ENCODE measurements at regions not wholly inside any gene's neighbourhood (a gene's known extent, or its start where the extent isn't known, plus 50 kb on each side); places are given as distances from the start of the nearest gene placed in this dataset.

GRCh38 chr16:74046524-74046923 lies 250.1 kb upstream of the PSMD7 start:
- no peak overlapping the region for H3K4me3 ChIP-seq
- H3K4me1 ChIP-seq = no peaks in the 10 kb centered on the region
- TF ChIP-seq POLR2AphosphoS5 (IDR thresholded peaks at IDR 0.05) = no peak
- no peak for TF ChIP-seq POLR2A (IDR thresholded peaks at IDR 0.05)
- TF ChIP-seq, protein P1, sequence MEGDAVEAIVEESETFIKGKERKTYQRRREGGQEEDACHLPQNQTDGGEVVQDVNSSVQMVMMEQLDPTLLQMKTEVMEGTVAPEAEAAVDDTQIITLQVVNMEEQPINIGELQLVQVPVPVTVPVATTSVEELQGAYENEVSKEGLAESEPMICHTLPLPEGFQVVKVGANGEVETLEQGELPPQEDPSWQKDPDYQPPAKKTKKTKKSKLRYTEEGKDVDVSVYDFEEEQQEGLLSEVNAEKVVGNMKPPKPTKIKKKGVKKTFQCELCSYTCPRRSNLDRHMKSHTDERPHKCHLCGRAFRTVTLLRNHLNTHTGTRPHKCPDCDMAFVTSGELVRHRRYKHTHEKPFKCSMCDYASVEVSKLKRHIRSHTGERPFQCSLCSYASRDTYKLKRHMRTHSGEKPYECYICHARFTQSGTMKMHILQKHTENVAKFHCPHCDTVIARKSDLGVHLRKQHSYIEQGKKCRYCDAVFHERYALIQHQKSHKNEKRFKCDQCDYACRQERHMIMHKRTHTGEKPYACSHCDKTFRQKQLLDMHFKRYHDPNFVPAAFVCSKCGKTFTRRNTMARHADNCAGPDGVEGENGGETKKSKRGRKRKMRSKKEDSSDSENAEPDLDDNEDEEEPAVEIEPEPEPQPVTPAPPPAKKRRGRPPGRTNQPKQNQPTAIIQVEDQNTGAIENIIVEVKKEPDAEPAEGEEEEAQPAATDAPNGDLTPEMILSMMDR (IDR thresholded peaks at IDR 0.05 in 8 of 11, conservative IDR thresholded peaks at IDR 0.05 in 3 of 11) = no peak
- H3K27ac ChIP-seq = no peak overlapping the region
- H3K27me3 ChIP-seq (replicated peaks in 1 of 7) = no peaks in the 10 kb centered on the region
- WGBS, 5 donors = 81 to 92% (median 88%) methylated on average over 5 of the region's 5 CpGs
- intact Hi-C loops (cut with DNase I; ENCODE audit: low total_unique reads) = no loop called here
- no peaks in the 10 kb centered on the region for H3K36me3 ChIP-seq
- DNase-seq = no peak
- no peaks in the 10 kb centered on the region for H3K9me3 ChIP-seq

DNA sequence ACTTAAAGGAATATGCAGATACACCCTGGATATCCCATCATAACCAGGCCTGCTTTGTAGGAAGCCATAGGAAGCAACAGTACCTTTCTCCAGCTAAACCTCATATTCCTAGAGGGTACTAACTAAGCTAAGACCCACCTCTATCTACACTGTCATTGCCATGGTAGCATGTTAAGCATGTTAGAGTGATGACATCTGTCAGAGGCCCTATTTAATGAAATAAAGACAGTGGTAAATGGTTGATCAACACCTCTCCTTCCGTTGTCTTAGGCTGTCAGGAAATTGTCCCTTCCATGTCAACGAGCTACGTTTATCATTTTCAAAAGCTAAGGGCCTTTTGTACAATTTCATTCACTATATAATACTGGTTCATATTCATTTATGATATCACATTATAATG lies 251.1 kb upstream of the PSMD7 start:
- TF ChIP-seq POLR2A (IDR thresholded peaks at IDR 0.05) (no peak), POLR2AphosphoS5 (IDR thresholded peaks at IDR 0.05) (no peak)
- TF ChIP-seq, protein P1 (IDR thresholded peaks at IDR 0.05 in 8 of 11, conservative IDR thresholded peaks at IDR 0.05 in 3 of 11) = no peak
- H3K27me3 ChIP-seq (replicated peaks in 1 of 7) = no peaks in the 10 kb centered on the region
- no peak for DNase-seq
- H3K9me3 ChIP-seq = no peaks in the 10 kb centered on the region
- WGBS, 5 donors = 77 to 88% (median 79%) methylated on average over 3 of the region's 3 CpGs
- intact Hi-C loops (cut with DNase I; ENCODE audit: low total_unique reads) = no loop called here
- H3K27ac ChIP-seq = no peak overlapping the region
- H3K4me3 ChIP-seq = no peak overlapping the region
- H3K36me3 ChIP-seq = no peaks in the 10 kb centered on the region
- H3K4me1 ChIP-seq = no peaks in the 10 kb centered on the region

DNA sequence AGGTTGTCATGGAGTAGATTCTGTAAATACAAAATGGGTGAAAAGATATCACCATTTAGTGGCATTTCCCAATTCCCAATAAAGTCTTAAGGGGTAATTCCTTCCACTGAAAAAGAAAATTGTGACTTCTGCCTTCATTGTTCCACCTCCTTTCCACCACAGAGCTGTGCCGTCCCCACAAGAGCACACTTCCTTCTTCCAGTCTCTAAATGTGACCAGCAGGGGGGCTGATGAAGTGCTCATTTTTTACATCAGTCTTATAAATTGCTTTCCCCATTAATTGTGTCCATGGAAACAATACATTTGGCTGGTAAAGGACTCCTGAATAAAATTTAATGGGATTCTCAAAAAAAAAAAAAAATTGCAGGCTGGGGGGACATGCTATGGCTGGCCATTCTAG lies 260.8 kb upstream of the PSMD7 start:
- Histone ChIP-seq H3K27ac (no peak overlapping the region), H3K4me1 (no peaks in the 10 kb centered on the region), H3K36me3 (no peaks in the 10 kb centered on the region), H3K27me3 (replicated peaks in 1 of 7) (peaks cover 0 to 4% (median 0%) of the 10 kb centered on the region in 7 donors), H3K4me3 (no peak overlapping the region), H3K9me3 (no peaks in the 10 kb centered on the region)
- 0 to 6% (median 2%) methylated on average over 1 of the region's 1 CpG for WGBS, 5 donors
- no peak for DNase-seq
- intact Hi-C loops (cut with DNase I; ENCODE audit: low total_unique reads) = no loop called here
- TF ChIP-seq POLR2AphosphoS5 (IDR thresholded peaks at IDR 0.05) (no peak), POLR2A (IDR thresholded peaks at IDR 0.05) (no peak)
- TF ChIP-seq, protein P1 (IDR thresholded peaks at IDR 0.05 in 8 of 11, conservative IDR thresholded peaks at IDR 0.05 in 3 of 11) = no peak

DNA sequence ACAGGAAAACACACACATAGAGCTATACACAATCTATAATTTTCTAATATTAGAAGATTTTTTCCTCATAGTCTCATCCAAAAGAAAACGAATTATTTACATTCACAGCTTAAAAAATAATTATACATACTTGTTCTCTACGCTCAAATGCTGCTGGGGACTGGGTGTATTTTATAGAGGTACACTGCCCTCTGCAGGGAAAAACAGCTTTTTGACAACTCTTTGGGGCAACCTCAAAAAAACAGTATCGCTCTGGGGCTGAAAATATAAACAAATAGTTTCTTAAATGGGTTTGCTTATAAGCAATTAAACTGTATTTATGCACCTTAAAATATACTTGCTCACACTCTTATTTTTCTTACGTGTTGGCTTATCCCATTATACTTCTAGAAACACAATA lies 261.8 kb upstream of the PSMD7 start:
- no peak overlapping the region for H3K27ac ChIP-seq
- no peaks in the 10 kb centered on the region for H3K9me3 ChIP-seq
- no peaks in the 10 kb centered on the region for H3K4me1 ChIP-seq
- no peak overlapping the region for H3K4me3 ChIP-seq
- no peak for DNase-seq
- TF ChIP-seq POLR2AphosphoS5 (IDR thresholded peaks at IDR 0.05) (no peak), POLR2A (IDR thresholded peaks at IDR 0.05) (no peak)
- TF ChIP-seq, protein P1 (IDR thresholded peaks at IDR 0.05 in 8 of 11, conservative IDR thresholded peaks at IDR 0.05 in 3 of 11) = no peak
- H3K36me3 ChIP-seq = no peaks in the 10 kb centered on the region
- 27 to 33% (median 32%) methylated on average over 4 of the region's 4 CpGs for WGBS, 5 donors
- H3K27me3 ChIP-seq (replicated peaks in 1 of 7) = peaks cover 0 to 4% (median 0%) of the 10 kb centered on the region in 7 donors
- intact Hi-C loops (cut with DNase I; ENCODE audit: low total_unique reads) = no loop called here

All from spleen (tissue), 11 donors.